ENCODE measurements at regions not wholly inside any gene's neighbourhood (a gene's known extent, or its start where the extent isn't known, plus 50 kb on each side); places are given as distances from the start of the nearest gene placed in this dataset.
"Not testable (repeated sequence)": the region's sequence is repeated elsewhere in the genome, so short reads cannot be mapped to it uniquely, and the experiment has no call there.

DNA sequence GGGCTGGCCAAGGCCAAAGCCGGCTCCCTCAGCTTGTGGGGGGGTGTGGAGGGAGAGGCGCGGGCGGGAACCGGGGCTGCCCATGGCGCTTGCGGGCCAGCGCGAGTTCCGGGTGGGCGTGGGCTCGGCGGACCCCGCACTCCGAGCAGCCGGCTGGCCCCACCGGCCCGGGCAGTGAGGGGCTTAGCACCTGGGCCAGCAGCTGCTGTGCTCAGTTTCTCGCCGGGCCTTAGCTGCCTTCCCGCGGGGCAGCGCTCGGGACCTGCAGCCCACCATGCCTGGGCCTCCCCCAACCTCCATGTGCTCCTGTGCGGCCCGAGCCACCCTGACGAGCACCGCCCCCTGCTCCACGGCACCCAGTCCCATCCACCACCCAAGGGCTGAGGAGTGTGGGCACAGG, 150.7 kb upstream of the LRIG1 start:
- TF ChIP-seq, protein P1, sequence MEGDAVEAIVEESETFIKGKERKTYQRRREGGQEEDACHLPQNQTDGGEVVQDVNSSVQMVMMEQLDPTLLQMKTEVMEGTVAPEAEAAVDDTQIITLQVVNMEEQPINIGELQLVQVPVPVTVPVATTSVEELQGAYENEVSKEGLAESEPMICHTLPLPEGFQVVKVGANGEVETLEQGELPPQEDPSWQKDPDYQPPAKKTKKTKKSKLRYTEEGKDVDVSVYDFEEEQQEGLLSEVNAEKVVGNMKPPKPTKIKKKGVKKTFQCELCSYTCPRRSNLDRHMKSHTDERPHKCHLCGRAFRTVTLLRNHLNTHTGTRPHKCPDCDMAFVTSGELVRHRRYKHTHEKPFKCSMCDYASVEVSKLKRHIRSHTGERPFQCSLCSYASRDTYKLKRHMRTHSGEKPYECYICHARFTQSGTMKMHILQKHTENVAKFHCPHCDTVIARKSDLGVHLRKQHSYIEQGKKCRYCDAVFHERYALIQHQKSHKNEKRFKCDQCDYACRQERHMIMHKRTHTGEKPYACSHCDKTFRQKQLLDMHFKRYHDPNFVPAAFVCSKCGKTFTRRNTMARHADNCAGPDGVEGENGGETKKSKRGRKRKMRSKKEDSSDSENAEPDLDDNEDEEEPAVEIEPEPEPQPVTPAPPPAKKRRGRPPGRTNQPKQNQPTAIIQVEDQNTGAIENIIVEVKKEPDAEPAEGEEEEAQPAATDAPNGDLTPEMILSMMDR (IDR thresholded peaks at IDR 0.05), result not testable (repeated sequence)
- not testable (repeated sequence) for TF ChIP-seq POLR2A (IDR thresholded peaks at IDR 0.05)
